Upper lobe of left lung (tissue), 6 donors: ENCODE measurements at regions not wholly inside any gene's neighbourhood (a gene's known extent, or its start where the extent isn't known, plus 50 kb on each side); places are given as distances from the start of the nearest gene placed in this dataset.

ENCODE experiments used
- ATAC-seq, 2 donors: fragments of 200-7000 bp; cut with Tn5 transposase; one replicate each; pipeline ENCODE4 v1.9.1; 2022; ENCODE audit warnings: mild to moderate bottlenecking in 2 of 2, moderate library complexity in 2 of 2; ENCODE audit not compliant: low FRiP score in 2 of 2
- DNase-seq, 2 donors: peaks; one replicate each; pipeline ENCODE4 v3.0.0-alpha.2; 2019 to 2020
- H3K27ac ChIP-seq, 4 donors: fragments of 200-600 bp; sonication (generic); one replicate each; pipeline ENCODE4 v1.5.1; 2016 to 2019
- H3K27me3 ChIP-seq, 4 donors: fragments of 200-600 bp; sonication (generic); one replicate each; pipeline ENCODE4 v1.5.1; 2017 to 2019
- H3K36me3 ChIP-seq, 4 donors: fragments of 200-600 bp; sonication (generic); one replicate each; pipeline ENCODE4 v1.5.1; 2016 to 2019
- H3K4me1 ChIP-seq, 4 donors: fragments of 200-600 bp; sonication (generic); one replicate each; pipeline ENCODE4 v1.5.1; 2018 to 2019
- H3K4me3 ChIP-seq, 4 donors: fragments of 200-600 bp; sonication (generic); one replicate each; pipeline ENCODE4 v1.5.1; 2017 to 2019; ENCODE audit warnings: mild to moderate bottlenecking in 2 of 4, moderate library complexity in 1 of 4
- H3K9me3 ChIP-seq, 4 donors: fragments of 200-600 bp; sonication (generic); one replicate each; pipeline ENCODE4 v1.5.1; 2018 to 2019
- CTCF ChIP-seq, 6 experiments: fragments of 450-650 bp in 4 of 6; fragments of 200-600 bp in 2 of 6; sonication (generic) in 2 of 6; IDR thresholded peaks; one replicate each; pipeline ENCODE4 v1.5.1; 2016 to 2019; ENCODE audit warnings: antibody characterized with exemption in 6 of 6
- EP300 ChIP-seq, 4 donors: sonication (generic); formaldehyde crosslinking; IDR thresholded peaks; one replicate each; pipeline ENCODE4 v1.5.1; 2017; ENCODE audit warnings: antibody characterized with exemption in 4 of 4, control low read depth in 2 of 4
- POLR2A ChIP-seq, 4 donors: fragments of 450-650 bp; IDR thresholded peaks; one replicate each; pipeline ENCODE4 v1.5.1; 2016 to 2017; ENCODE audit warnings: antibody characterized with exemption in 4 of 4, mild to moderate bottlenecking in 2 of 4
- POLR2AphosphoS5 ChIP-seq, 2 donors: sonication (generic); formaldehyde crosslinking; IDR thresholded peaks; one replicate each; pipeline ENCODE4 v1.5.1; 2017; ENCODE audit warnings: antibody characterized with exemption in 2 of 2
- WGBS, 2 donors: methylation state at CpG; one replicate each; pipeline ENCODE4 v1.1.5; 2017 to 2018; 5-methylcytosine and 5-hydroxymethylcytosine counted together
- donor health status: DM: no; HTN: no; CAD: no; lungs with moderate emphysema.
- donor health status: DM: no; HTN: yes; CAD: no; lungs with severe emphysema.

GRCh38 chr4:111631215-111631999 lies 513.8 kb upstream of the FAM241A start:
- Histone ChIP-seq H3K27ac (no peak overlapping the region), H3K36me3 (no peaks in the 10 kb centered on the region), H3K4me1 (no peaks in the 10 kb centered on the region), H3K9me3 (no peaks in the 10 kb centered on the region), H3K4me3 (no peak overlapping the region), H3K27me3 (no peaks in the 10 kb centered on the region)
- DNase-seq (no peak), ATAC-seq (no peak)
- TF ChIP-seq EP300 (IDR thresholded peaks at IDR 0.05) (no peak), CTCF (IDR thresholded peaks at IDR 0.05) (peak in 1 of 6 experiments; percentile 6)
- WGBS, 2 donors: 63 to 79% methylated on average over 2 of the region's 2 CpGs

DNA sequence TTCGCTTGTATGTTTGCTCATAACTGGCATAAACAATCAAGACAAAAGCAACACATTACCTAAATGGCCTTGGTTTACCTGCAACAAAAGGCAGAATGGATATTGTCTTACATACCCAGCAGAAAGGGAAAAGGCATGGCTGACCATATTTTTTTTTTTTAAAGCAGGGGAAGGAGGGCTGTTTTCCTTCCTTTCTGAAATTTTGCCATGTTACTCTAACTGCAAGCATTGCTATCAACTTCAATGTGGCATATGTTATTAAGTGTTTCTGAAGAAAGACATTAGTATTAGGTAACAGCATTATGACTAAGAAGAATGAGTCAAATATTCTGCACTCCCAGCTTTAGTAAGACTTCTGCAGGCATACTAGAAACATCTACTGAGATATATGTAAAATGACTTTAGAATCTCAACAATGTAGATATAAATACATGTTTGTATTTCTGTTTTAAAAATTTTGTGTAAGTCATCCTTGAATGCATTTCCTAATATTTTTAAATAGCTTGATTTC lies 512.6 kb upstream of the FAM241A start:
- H3K36me3 ChIP-seq: no peaks in the 10 kb centered on the region

GRCh38 chr4:111633663-111634266 lies 511.5 kb upstream of the FAM241A start:
- ATAC-seq (no peak), DNase-seq (no peak)
- no peak overlapping the region for H3K27ac ChIP-seq
- H3K4me1 ChIP-seq: no peaks in the 10 kb centered on the region
- no peaks in the 10 kb centered on the region for H3K36me3 ChIP-seq
- TF ChIP-seq CTCF (IDR thresholded peaks at IDR 0.05): no peak
- TF ChIP-seq POLR2AphosphoS5 (IDR thresholded peaks at IDR 0.05): no peak
- TF ChIP-seq EP300 (IDR thresholded peaks at IDR 0.05): no peak
- TF ChIP-seq POLR2A (IDR thresholded peaks at IDR 0.05): no peak
- 73 to 78% methylated on average over 7 of the region's 7 CpGs for WGBS, 2 donors
- H3K9me3 ChIP-seq: no peaks in the 10 kb centered on the region
- no peak overlapping the region for H3K4me3 ChIP-seq
- no peaks in the 10 kb centered on the region for H3K27me3 ChIP-seq

More for the DNA sequence above, 512.6 kb upstream of the FAM241A start:
- ATAC-seq: no peak
- TF ChIP-seq EP300 (IDR thresholded peaks at IDR 0.05): no peak
- TF ChIP-seq POLR2AphosphoS5 (IDR thresholded peaks at IDR 0.05): no peak
- TF ChIP-seq POLR2A (IDR thresholded peaks at IDR 0.05): no peak
- TF ChIP-seq CTCF (IDR thresholded peaks at IDR 0.05): no peak
- 83 to 88% methylated on average over 1 of the region's 1 CpG for WGBS, 2 donors
- Histone ChIP-seq H3K27ac (no peak overlapping the region), H3K4me3 (no peak overlapping the region), H3K9me3 (no peaks in the 10 kb centered on the region), H3K4me1 (no peaks in the 10 kb centered on the region), H3K27me3 (no peaks in the 10 kb centered on the region)
- no peak for DNase-seq

DNA sequence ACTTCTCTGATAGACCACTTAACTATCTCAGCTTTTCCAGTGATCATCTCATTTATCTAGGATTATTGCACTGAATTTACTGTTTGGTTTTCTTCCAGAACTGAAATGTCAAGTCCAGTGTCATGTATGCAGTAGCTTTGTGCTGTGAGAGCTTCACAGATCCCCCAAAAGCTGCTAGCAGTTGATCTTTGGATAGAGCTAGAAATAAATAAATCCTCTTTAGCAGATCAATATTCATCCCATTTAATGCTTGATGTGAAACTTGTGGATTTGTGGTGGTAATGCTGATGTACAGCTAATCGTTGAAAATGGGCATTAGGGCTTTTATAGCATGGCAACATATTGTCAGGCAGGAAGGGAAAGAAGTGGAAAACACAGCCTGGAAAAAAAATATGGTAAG lies 509.6 kb upstream of the FAM241A start:
- DNase-seq (no peak), ATAC-seq (no peak)
- 68 to 89% methylated on average over 1 of the region's 1 CpG for WGBS, 2 donors
- Histone ChIP-seq H3K36me3 (no peaks in the 10 kb centered on the region), H3K27ac (no peak overlapping the region), H3K27me3 (no peaks in the 10 kb centered on the region), H3K4me1 (no peaks in the 10 kb centered on the region), H3K9me3 (no peaks in the 10 kb centered on the region), H3K4me3 (no peak overlapping the region)
- TF ChIP-seq EP300 (IDR thresholded peaks at IDR 0.05) (no peak), POLR2A (IDR thresholded peaks at IDR 0.05) (no peak), POLR2AphosphoS5 (IDR thresholded peaks at IDR 0.05) (no peak), CTCF (IDR thresholded peaks at IDR 0.05) (no peak)
